ENCODE measurements at regions not wholly inside any gene's neighbourhood (a gene's known extent, or its start where the extent isn't known, plus 50 kb on each side); places are given as distances from the start of the nearest gene placed in this dataset.

DNA sequence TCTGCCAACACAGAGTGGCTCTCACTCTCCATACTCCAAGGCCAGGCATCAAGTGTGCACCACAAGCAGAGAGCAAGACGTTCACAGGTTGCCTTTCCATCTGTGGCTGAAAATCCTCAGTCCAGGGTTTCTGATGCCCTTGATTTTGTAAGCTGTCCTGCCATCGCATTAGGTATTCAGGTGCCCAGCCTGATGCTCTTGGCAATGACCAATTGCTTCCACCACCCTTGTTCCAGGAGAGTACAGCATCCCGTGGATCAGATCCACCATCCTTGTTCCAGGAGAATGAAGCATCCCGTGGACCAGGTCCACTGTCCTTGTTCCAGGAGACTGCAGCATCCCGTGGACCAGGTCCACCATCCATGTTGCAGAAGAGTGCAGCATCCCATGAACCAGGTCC, 133.4 kb upstream of the GPC1 start:
- Histone ChIP-seq H3K27ac (no peak overlapping the region), H3K4me3 (ENCODE audit: low read depth, low read length) (no peak overlapping the region), H3K36me3 (no peaks in the 10 kb centered on the region), H3K9me3 (ENCODE audit: severe bottlenecking) (no peaks in the 10 kb centered on the region), H3K27me3 (ENCODE audit: insufficient read depth, low read depth, severe bottlenecking) (no peaks in the 10 kb centered on the region)
- no peak for TF ChIP-seq CTCF (IDR thresholded peaks at IDR 0.05; ENCODE audit: low read depth, low read length)
- no peak for DNase-seq

- TF ChIP-seq CTCF (IDR thresholded peaks at IDR 0.05; ENCODE audit: low read depth, low read length) = no peak
- H3K4me3 ChIP-seq (ENCODE audit: low read depth, low read length) = no peak overlapping the region
Observed at GRCh38 chr2:240302933-240303595, 132.4 kb upstream of the GPC1 start.

DNA sequence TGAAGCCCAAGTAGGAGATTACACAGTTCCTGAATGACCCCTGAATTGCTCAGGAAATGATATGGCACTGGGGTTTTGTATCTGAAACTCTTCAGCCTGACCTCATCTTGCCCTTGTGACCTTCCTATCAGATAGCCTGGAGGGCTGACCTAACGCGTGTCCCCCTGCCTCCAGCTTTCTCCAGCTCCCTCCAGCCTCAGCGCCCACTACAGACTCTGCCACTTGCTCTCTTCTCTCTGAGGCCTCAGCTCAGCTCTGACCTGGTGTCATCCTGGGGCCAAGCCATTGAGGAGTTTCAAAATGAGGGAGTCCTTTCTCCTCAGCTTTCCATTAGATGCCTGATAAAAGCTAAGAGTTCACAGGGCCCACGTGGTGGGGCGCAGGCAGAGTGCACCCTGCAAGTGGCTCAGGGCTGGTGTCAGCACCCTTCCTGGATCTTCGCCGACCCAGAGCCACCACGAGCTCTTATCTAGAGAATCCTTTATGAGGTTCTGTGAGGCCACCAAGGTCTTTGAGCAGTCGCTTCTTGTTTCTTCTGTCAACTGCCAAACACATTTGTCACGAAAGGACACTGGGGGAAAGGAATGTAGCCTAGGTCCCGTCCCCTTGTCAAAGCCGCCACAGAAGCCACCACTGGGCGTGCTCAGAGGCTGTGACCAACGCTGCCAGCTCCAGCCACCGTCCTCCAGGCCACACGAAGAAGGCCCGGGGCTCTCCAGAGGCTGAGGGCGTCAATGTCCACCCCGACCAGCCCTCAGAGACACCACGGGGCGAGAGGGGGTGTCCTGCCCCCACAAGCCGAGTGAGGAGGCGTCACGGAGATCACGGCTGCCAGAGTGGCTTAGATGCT, 131.3 kb upstream of the GPC1 start:
- no peak for TF ChIP-seq CTCF (IDR thresholded peaks at IDR 0.05; ENCODE audit: low read depth, low read length)
- H3K27ac ChIP-seq = no peak overlapping the region
- no peaks in the 10 kb centered on the region for H3K27me3 ChIP-seq (ENCODE audit: insufficient read depth, low read depth, severe bottlenecking)
- no peak overlapping the region for H3K4me3 ChIP-seq (ENCODE audit: low read depth, low read length)
- H3K36me3 ChIP-seq = no peaks in the 10 kb centered on the region
- H3K9me3 ChIP-seq (ENCODE audit: severe bottlenecking) = no peaks in the 10 kb centered on the region
- DNase-seq = no peak

More at GRCh38 chr2:240302933-240303595, 132.4 kb upstream of the GPC1 start:
- Histone ChIP-seq H3K27me3 (ENCODE audit: insufficient read depth, low read depth, severe bottlenecking) (no peaks in the 10 kb centered on the region), H3K27ac (no peak overlapping the region), H3K36me3 (no peaks in the 10 kb centered on the region), H3K9me3 (ENCODE audit: severe bottlenecking) (no peaks in the 10 kb centered on the region)
- no peak for DNase-seq

GRCh38 chr2:240304746-240305161, 130.7 kb upstream of the GPC1 start:
- Histone ChIP-seq H3K27ac (no peak overlapping the region), H3K27me3 (ENCODE audit: insufficient read depth, low read depth, severe bottlenecking) (no peaks in the 10 kb centered on the region), H3K9me3 (ENCODE audit: severe bottlenecking) (no peaks in the 10 kb centered on the region), H3K36me3 (no peaks in the 10 kb centered on the region), H3K4me3 (ENCODE audit: low read depth, low read length) (no peak overlapping the region)
- DNase-seq = no peak
- no peak for TF ChIP-seq CTCF (IDR thresholded peaks at IDR 0.05; ENCODE audit: low read depth, low read length)

- Histone ChIP-seq H3K4me3 (ENCODE audit: low read depth, low read length) (no peak overlapping the region), H3K27me3 (ENCODE audit: insufficient read depth, low read depth, severe bottlenecking) (no peaks in the 10 kb centered on the region), H3K36me3 (no peaks in the 10 kb centered on the region), H3K27ac (no peak overlapping the region), H3K9me3 (ENCODE audit: severe bottlenecking) (no peaks in the 10 kb centered on the region)
- no peak for TF ChIP-seq CTCF (IDR thresholded peaks at IDR 0.05; ENCODE audit: low read depth, low read length)
- DNase-seq = no peak
Observed at GRCh38 chr2:240305369-240305962, 130.0 kb upstream of the GPC1 start.
